ENCODE measurements at regions not wholly inside any gene's neighbourhood (a gene's known extent, or its start where the extent isn't known, plus 50 kb on each side); places are given as distances from the start of the nearest gene placed in this dataset.

DNA sequence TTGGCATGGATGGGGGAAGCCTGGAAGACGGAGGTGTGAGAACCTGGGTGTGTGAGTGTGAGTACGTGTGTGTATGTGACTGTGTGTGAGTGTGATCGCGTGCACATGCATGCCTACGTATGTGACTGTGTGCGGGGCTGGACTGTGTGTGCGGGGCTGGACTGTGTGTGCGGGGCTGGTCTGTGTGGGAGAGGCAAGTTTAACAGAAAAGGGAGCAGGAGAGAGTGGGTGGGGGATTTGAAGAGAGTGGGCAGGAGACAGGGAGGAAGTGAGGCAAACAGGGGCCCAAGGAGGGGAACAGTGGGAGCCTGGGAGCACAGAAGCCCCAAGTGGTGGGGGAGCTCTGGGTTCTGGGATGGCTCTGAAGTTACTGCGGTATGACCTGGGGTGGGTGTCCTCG is 103.7 kb upstream of the LHX5 start:
- H3K4me1 ChIP-seq (ENCODE audit: control insufficient read depth in 1 of 2, insufficient read depth in 1 of 2, low read depth in 1 of 2, low read length in 1 of 2): no peaks in the 10 kb centered on the region
- H3K9me3 ChIP-seq: no peaks in the 10 kb centered on the region
- no peak for TF ChIP-seq CTCF (IDR thresholded peaks at IDR 0.05)
- no peak overlapping the region for H3K4me3 ChIP-seq (ENCODE audit: low read depth in 1 of 2, low read length in 1 of 2)
- peaks cover 21% of the 10 kb centered on the region for H3K27me3 ChIP-seq
- no peaks in the 10 kb centered on the region for H3K36me3 ChIP-seq
- no peak overlapping the region for H3K27ac ChIP-seq

DNA sequence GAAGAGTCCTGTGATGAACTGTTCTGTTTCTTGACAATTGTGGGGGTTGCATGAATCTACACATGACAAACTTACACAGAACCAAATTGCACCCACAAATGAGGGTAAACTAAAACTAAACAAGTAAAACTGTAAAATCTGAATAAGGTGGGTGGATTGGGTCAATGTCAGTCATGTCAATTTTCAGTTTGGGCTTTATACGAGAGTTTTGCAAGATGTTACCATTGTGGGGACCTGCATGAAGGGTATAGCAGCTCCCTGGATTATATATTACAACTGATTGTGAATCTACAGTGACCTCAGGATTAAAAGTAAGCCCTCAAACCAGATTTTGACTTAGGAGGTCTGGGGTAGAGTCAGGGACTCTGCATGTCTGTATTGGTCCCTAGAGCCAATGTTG is 101.5 kb upstream of the LHX5 start:
- Histone ChIP-seq H3K27me3 (peaks cover 23% of the 10 kb centered on the region), H3K4me1 (ENCODE audit: control insufficient read depth in 1 of 2, insufficient read depth in 1 of 2, low read depth in 1 of 2, low read length in 1 of 2) (no peaks in the 10 kb centered on the region), H3K27ac (no peak overlapping the region), H3K36me3 (no peaks in the 10 kb centered on the region), H3K4me3 (ENCODE audit: low read depth in 1 of 2, low read length in 1 of 2) (no peak overlapping the region), H3K9me3 (no peaks in the 10 kb centered on the region)
- no peak for TF ChIP-seq CTCF (IDR thresholded peaks at IDR 0.05)

DNA sequence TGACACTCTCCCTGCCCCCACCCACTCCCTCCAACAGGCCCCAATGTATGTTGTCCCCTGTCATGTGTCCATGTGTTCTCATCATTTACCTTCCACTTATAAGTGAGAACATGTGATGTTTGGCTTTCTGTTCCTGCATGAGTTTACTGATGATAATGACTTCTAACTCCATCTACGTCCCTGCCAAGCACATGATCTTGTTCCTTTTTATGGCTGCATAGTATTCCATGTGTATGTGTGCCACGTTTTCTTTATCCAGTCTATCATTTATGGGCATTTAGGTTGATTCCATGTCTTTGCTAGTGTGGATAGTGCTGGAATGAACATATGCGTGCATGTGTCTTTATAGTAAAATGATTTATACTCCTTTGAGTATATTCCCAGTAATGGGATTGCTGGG is 100.0 kb upstream of the LHX5 start:
- Histone ChIP-seq H3K27me3 (peaks cover 18% of the 10 kb centered on the region), H3K27ac (no peak overlapping the region), H3K36me3 (no peaks in the 10 kb centered on the region), H3K4me1 (ENCODE audit: control insufficient read depth in 1 of 2, insufficient read depth in 1 of 2, low read depth in 1 of 2, low read length in 1 of 2) (no peaks in the 10 kb centered on the region), H3K4me3 (ENCODE audit: low read depth in 1 of 2, low read length in 1 of 2) (no peak overlapping the region), H3K9me3 (no peaks in the 10 kb centered on the region)
- TF ChIP-seq CTCF (IDR thresholded peaks at IDR 0.05): no peak

DNA sequence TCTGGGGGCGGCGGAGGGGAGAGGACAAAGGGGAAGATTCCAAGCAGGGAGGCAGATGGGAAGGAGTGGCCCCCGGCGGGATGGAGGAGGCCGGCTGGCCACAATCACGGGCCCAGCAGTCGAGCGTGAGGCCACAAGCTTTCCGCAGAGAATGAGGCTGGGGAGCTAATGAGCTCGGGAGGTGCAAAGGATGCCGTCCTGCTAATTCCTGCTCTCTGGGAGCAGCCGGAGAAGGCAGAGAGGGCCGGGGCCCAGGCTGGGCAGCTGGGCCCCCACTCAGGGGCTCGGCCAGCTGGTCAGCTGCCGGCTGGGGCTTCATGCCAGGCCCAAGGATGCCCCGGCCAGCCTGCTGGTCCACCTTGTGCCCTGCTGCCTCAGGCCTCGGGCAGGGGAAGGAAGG is 98.1 kb upstream of the LHX5 start:
- Histone ChIP-seq H3K27ac (no peak overlapping the region), H3K4me3 (ENCODE audit: low read depth in 1 of 2, low read length in 1 of 2) (no peak overlapping the region), H3K9me3 (no peaks in the 10 kb centered on the region), H3K36me3 (no peaks in the 10 kb centered on the region), H3K4me1 (ENCODE audit: control insufficient read depth in 1 of 2, insufficient read depth in 1 of 2, low read depth in 1 of 2, low read length in 1 of 2) (no peaks in the 10 kb centered on the region), H3K27me3 (peaks cover 29% of the 10 kb centered on the region)
- TF ChIP-seq CTCF (IDR thresholded peaks at IDR 0.05): no peak

GRCh38 chr12:113568021-113568420 is 96.3 kb upstream of the LHX5 start:
- Histone ChIP-seq H3K9me3 (no peaks in the 10 kb centered on the region), H3K36me3 (no peaks in the 10 kb centered on the region), H3K4me3 (ENCODE audit: low read depth in 1 of 2, low read length in 1 of 2) (no peak overlapping the region), H3K4me1 (ENCODE audit: control insufficient read depth in 1 of 2, insufficient read depth in 1 of 2, low read depth in 1 of 2, low read length in 1 of 2) (no peaks in the 10 kb centered on the region), H3K27ac (no peak overlapping the region), H3K27me3 (peaks cover 41% of the 10 kb centered on the region)
- no peak for TF ChIP-seq CTCF (IDR thresholded peaks at IDR 0.05)

DNA sequence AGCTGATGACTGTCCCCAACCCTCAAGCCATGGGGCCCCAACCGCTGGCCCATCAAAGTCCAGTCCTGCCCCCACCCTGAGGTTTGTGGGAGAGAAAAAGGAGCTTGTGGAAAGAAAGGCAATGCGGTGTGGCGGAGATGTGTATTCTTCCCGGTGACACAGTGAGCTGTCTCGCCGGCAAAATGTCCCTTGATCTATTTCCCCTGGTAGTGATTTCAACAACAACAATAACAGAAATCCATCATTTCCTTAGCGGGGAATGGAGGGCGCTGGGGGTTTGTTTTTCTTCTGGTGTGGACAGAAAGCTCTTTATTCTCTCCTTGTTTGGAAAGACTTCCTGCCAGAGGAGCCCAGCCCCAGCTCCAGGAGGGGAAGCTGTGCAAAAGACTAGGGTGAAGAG is 93.7 kb upstream of the LHX5 start:
- Histone ChIP-seq H3K4me3 (ENCODE audit: low read depth in 1 of 2, low read length in 1 of 2) (no peak overlapping the region), H3K9me3 (no peaks in the 10 kb centered on the region), H3K36me3 (no peaks in the 10 kb centered on the region), H3K27ac (no peak overlapping the region), H3K4me1 (ENCODE audit: control insufficient read depth in 1 of 2, insufficient read depth in 1 of 2, low read depth in 1 of 2, low read length in 1 of 2) (no peaks in the 10 kb centered on the region), H3K27me3 (peaks cover 41% of the 10 kb centered on the region)
- no peak for TF ChIP-seq CTCF (IDR thresholded peaks at IDR 0.05)
